ENCODE measurements at regions not wholly inside any gene's neighbourhood (a gene's known extent, or its start where the extent isn't known, plus 50 kb on each side); places are given as distances from the start of the nearest gene placed in this dataset.

- no peak for DNase-seq (ENCODE audit: low read depth)
- Histone ChIP-seq H3K36me3 (ENCODE audit: control insufficient read depth, insufficient read depth, low read length) (no peaks in the 10 kb centered on the region), H3K27me3 (ENCODE audit: control insufficient read depth, insufficient read depth, low read length) (no peaks in the 10 kb centered on the region), H3K4me3 (ENCODE audit: low read depth, low read length) (no peak overlapping the region)
- TF ChIP-seq, protein P1, sequence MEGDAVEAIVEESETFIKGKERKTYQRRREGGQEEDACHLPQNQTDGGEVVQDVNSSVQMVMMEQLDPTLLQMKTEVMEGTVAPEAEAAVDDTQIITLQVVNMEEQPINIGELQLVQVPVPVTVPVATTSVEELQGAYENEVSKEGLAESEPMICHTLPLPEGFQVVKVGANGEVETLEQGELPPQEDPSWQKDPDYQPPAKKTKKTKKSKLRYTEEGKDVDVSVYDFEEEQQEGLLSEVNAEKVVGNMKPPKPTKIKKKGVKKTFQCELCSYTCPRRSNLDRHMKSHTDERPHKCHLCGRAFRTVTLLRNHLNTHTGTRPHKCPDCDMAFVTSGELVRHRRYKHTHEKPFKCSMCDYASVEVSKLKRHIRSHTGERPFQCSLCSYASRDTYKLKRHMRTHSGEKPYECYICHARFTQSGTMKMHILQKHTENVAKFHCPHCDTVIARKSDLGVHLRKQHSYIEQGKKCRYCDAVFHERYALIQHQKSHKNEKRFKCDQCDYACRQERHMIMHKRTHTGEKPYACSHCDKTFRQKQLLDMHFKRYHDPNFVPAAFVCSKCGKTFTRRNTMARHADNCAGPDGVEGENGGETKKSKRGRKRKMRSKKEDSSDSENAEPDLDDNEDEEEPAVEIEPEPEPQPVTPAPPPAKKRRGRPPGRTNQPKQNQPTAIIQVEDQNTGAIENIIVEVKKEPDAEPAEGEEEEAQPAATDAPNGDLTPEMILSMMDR (IDR thresholded peaks at IDR 0.05; ENCODE audit: insufficient read depth, low read length, poor library complexity, severe bottlenecking), result no peak
Measured at GRCh38 chr6:14713966-14714631, 531.8 kb upstream of the JARID2 start.

- no peak for DNase-seq (ENCODE audit: low read depth)
- Histone ChIP-seq H3K36me3 (ENCODE audit: control insufficient read depth, insufficient read depth, low read length) (no peaks in the 10 kb centered on the region), H3K4me3 (ENCODE audit: low read depth, low read length) (no peak overlapping the region)
Measured at GRCh38 chr6:14715076-14715475, 530.8 kb upstream of the JARID2 start.

GRCh38 chr6:14716499-14717146, 529.2 kb upstream of the JARID2 start:
- TF ChIP-seq, protein P1 (IDR thresholded peaks at IDR 0.05; ENCODE audit: insufficient read depth, low read length, poor library complexity, severe bottlenecking), result no peak
- DNase-seq (ENCODE audit: low read depth), result no peak
- Histone ChIP-seq H3K36me3 (ENCODE audit: control insufficient read depth, insufficient read depth, low read length) (no peaks in the 10 kb centered on the region), H3K4me3 (ENCODE audit: low read depth, low read length) (no peak overlapping the region), H3K27me3 (ENCODE audit: control insufficient read depth, insufficient read depth, low read length) (no peaks in the 10 kb centered on the region)

More at GRCh38 chr6:14715076-14715475, 530.8 kb upstream of the JARID2 start:
- TF ChIP-seq, protein P1 (IDR thresholded peaks at IDR 0.05; ENCODE audit: insufficient read depth, low read length, poor library complexity, severe bottlenecking), result no peak
- H3K27me3 ChIP-seq (ENCODE audit: control insufficient read depth, insufficient read depth, low read length), result no peaks in the 10 kb centered on the region

GRCh38 chr6:14717307-14717706, 528.6 kb upstream of the JARID2 start:
- H3K27me3 ChIP-seq (ENCODE audit: control insufficient read depth, insufficient read depth, low read length), result no peaks in the 10 kb centered on the region
- H3K36me3 ChIP-seq (ENCODE audit: control insufficient read depth, insufficient read depth, low read length), result no peaks in the 10 kb centered on the region
- TF ChIP-seq, protein P1 (IDR thresholded peaks at IDR 0.05; ENCODE audit: insufficient read depth, low read length, poor library complexity, severe bottlenecking), result no peak
- DNase-seq (ENCODE audit: low read depth), result no peak
- no peak overlapping the region for H3K4me3 ChIP-seq (ENCODE audit: low read depth, low read length)

- no peak for DNase-seq (ENCODE audit: low read depth)
- no peak overlapping the region for H3K4me3 ChIP-seq (ENCODE audit: low read depth, low read length)
Measured at GRCh38 chr6:14718861-14719260, 527.0 kb upstream of the JARID2 start.

More at GRCh38 chr6:14718861-14719260, 527.0 kb upstream of the JARID2 start:
- H3K27me3 ChIP-seq (ENCODE audit: control insufficient read depth, insufficient read depth, low read length), result no peaks in the 10 kb centered on the region
- H3K36me3 ChIP-seq (ENCODE audit: control insufficient read depth, insufficient read depth, low read length), result no peaks in the 10 kb centered on the region
- TF ChIP-seq, protein P1 (IDR thresholded peaks at IDR 0.05; ENCODE audit: insufficient read depth, low read length, poor library complexity, severe bottlenecking), result no peak
